Ascending aorta (tissue), 2 donors: ENCODE measurements at regions not wholly inside any gene's neighbourhood (a gene's known extent, or its start where the extent isn't known, plus 50 kb on each side); places are given as distances from the start of the nearest gene placed in this dataset.

ENCODE experiments used
- DNase-seq, 2 donors: peaks; one replicate each; pipeline ENCODE4 v3.0.0-alpha.2; 2019; ENCODE audit warnings: low spot score in 2 of 2
- H3K27ac ChIP-seq, 2 donors: fragments of 200-600 bp; sonication (generic); one replicate each; pipeline ENCODE4 v1.5.1; 2016 to 2017; ENCODE audit warnings: mild to moderate bottlenecking in 1 of 2
- H3K27me3 ChIP-seq: fragments of 200-600 bp; sonication (generic); one replicate; pipeline ENCODE4 v1.5.1; 2017
- H3K36me3 ChIP-seq, 2 donors: fragments of 200-600 bp; sonication (generic); one replicate each; pipeline ENCODE4 v1.5.1; 2016
- H3K4me1 ChIP-seq, 2 donors: fragments of 200-600 bp; sonication (generic); one replicate each; pipeline ENCODE4 v1.5.1; 2016 to 2017; ENCODE audit warnings: mild to moderate bottlenecking in 1 of 2
- H3K4me3 ChIP-seq, 2 donors: fragments of 200-600 bp; sonication (generic); one replicate each; pipeline ENCODE4 v1.5.1; 2016 to 2017; ENCODE audit warnings: mild to moderate bottlenecking in 1 of 2
- H3K9me3 ChIP-seq, 2 donors: fragments of 200-600 bp; sonication (generic); one replicate each; pipeline ENCODE4 v1.5.1; 2016
- intact Hi-C: fragments of 100-400 bp; cut with DNase I; formaldehyde crosslinking; loops from one replicate; pipeline ENCODE4 v1.15.1; 2023
- TF ChIP-seq, protein P1 (sequence below), 3 experiments: fragments of 200-600 bp in 2 of 3; fragments of 450-650 bp in 1 of 3; sonication (generic) in 2 of 3; IDR thresholded peaks; one replicate each; pipeline ENCODE4 v1.5.1; 2016 to 2019; ENCODE audit warnings: antibody characterized with exemption in 3 of 3, mild to moderate bottlenecking in 1 of 3, moderate library complexity in 1 of 3

DNA sequence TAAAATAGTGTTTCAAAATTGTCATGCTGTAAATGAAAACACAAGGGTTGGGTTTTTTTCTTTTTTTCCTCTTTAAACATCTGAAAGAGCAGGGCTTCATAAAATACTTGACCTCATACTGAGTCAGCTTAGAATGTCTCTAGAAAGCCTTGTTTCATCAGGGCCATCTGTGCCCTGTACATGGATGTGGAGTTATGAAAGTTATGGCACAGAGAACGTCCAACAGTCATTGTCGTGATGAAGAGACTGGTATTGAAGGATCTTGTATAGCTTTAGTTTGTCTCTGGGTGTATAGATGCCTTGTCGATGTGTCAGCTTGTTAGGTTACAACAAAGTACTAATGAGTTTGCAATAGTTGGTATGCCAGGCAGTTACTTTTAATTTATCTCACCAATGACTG lies 127.3 kb downstream of the FAM204A start:
- no peaks in the 10 kb centered on the region for H3K27me3 ChIP-seq
- no peak overlapping the region for H3K4me3 ChIP-seq
- no peak overlapping the region for H3K27ac ChIP-seq
- no peaks in the 10 kb centered on the region for H3K9me3 ChIP-seq
- no peaks in the 10 kb centered on the region for H3K36me3 ChIP-seq
- H3K4me1 ChIP-seq = no peaks in the 10 kb centered on the region
- TF ChIP-seq, protein P1, sequence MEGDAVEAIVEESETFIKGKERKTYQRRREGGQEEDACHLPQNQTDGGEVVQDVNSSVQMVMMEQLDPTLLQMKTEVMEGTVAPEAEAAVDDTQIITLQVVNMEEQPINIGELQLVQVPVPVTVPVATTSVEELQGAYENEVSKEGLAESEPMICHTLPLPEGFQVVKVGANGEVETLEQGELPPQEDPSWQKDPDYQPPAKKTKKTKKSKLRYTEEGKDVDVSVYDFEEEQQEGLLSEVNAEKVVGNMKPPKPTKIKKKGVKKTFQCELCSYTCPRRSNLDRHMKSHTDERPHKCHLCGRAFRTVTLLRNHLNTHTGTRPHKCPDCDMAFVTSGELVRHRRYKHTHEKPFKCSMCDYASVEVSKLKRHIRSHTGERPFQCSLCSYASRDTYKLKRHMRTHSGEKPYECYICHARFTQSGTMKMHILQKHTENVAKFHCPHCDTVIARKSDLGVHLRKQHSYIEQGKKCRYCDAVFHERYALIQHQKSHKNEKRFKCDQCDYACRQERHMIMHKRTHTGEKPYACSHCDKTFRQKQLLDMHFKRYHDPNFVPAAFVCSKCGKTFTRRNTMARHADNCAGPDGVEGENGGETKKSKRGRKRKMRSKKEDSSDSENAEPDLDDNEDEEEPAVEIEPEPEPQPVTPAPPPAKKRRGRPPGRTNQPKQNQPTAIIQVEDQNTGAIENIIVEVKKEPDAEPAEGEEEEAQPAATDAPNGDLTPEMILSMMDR (IDR thresholded peaks at IDR 0.05) = no peak
- no peak for DNase-seq
- intact Hi-C loops = no loop called here

DNA sequence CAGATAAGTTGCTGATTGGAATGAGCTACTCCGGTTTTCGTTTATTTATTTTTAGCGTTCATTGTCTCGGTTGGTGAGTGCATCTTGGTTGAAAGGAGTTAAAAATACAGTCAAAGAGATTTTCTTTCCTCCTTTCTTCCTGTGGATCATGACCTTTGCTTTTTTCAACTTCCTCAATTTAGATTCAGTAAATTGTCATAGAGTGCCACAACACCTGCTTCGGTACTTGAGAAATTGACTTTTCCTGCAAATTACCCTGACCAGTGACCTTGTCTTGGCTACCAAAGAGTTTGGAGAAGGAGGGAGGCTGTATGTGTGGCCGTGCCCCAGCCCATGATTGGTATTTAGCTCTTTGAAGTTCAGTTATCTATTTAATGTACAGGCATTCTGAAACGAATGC lies 128.7 kb downstream of the FAM204A start:
- H3K4me3 ChIP-seq = no peak overlapping the region
- intact Hi-C loops = no loop called here
- H3K36me3 ChIP-seq = no peaks in the 10 kb centered on the region
- no peak overlapping the region for H3K27ac ChIP-seq
- TF ChIP-seq, protein P1 (IDR thresholded peaks at IDR 0.05) = no peak
- no peaks in the 10 kb centered on the region for H3K27me3 ChIP-seq
- H3K4me1 ChIP-seq = no peaks in the 10 kb centered on the region
- H3K9me3 ChIP-seq = no peaks in the 10 kb centered on the region
- no peak for DNase-seq

DNA sequence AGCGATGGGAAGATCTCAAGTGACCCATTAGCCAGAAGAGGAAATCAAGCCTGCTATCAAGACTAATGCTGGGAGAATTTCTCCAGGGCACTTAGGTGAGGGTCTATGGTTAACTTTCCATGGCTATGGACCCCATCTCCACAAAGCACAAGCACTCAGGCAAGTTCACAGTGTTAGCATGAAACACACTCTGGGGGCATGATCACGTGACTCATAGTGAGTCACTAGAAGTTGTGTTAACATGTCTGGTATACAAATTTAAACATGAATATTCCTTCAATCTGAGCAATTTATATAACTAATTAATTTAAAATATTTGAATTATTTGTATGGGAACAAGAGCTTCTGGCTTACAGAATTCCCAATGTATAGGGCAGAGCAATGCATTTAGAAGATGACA lies 131.8 kb downstream of the FAM204A start:
- intact Hi-C loops = no loop called here
- TF ChIP-seq, protein P1 (IDR thresholded peaks at IDR 0.05) = no peak
- Histone ChIP-seq H3K27me3 (no peaks in the 10 kb centered on the region), H3K4me1 (no peaks in the 10 kb centered on the region), H3K4me3 (no peak overlapping the region), H3K36me3 (no peaks in the 10 kb centered on the region), H3K27ac (no peak overlapping the region), H3K9me3 (no peaks in the 10 kb centered on the region)
- DNase-seq = no peak

DNA sequence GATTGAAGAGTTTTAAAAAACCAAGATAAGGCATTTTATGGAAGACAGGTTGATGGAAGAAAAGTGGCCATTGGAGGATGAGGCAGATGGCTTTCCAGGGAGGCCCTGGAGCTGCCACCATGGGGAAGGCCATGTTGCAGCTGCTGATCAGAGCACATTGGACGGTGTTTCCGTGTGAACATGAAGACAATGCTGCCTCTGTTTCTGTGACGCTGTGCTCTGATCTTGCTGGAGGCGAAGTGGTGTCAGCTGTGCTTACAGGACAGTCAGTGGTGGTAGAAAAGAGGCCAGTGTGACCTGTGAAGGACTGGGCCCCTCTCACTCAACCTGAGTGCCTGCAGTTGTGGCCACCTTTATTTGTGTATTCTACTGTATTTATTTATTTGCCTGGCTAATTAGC lies 132.9 kb downstream of the FAM204A start:
- no peak overlapping the region for H3K27ac ChIP-seq
- no peaks in the 10 kb centered on the region for H3K36me3 ChIP-seq
- intact Hi-C loops = no loop called here
- TF ChIP-seq, protein P1 (IDR thresholded peaks at IDR 0.05) = no peak
- no peaks in the 10 kb centered on the region for H3K9me3 ChIP-seq
- H3K4me1 ChIP-seq = no peaks in the 10 kb centered on the region
- H3K27me3 ChIP-seq = no peaks in the 10 kb centered on the region
- no peak overlapping the region for H3K4me3 ChIP-seq
- DNase-seq = no peak

DNA sequence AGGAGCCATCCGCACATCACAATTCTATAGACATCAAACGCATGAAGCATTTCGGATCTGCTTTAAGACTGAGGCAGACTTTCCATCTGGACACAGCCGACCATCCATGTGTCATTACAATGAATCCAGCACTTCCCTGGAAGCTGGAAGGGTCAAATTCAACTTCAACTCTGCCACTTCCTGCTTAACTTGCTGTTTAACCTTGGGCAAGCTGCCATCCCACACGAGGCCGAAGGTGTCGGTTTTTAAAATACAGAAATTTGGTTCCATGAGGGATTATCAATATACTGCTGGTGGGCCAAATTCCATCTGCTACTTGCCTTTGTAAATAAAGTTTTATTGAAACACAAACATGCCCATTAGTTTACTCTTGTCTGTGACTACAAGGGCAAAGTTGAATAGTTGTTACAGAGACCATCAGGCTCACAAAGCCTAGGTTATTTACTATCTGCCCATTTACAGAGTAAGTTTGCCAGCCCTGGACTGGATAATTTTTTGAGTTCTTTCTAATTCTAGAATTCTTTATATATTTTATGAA lies 134.6 kb downstream of the FAM204A start:
- no peak overlapping the region for H3K27ac ChIP-seq
- intact Hi-C loops = no loop called here
- no peaks in the 10 kb centered on the region for H3K36me3 ChIP-seq
- H3K27me3 ChIP-seq = no peaks in the 10 kb centered on the region
- TF ChIP-seq, protein P1 (IDR thresholded peaks at IDR 0.05) = no peak
- H3K4me3 ChIP-seq = no peak overlapping the region
- H3K9me3 ChIP-seq = no peaks in the 10 kb centered on the region
- DNase-seq = no peak
- no peaks in the 10 kb centered on the region for H3K4me1 ChIP-seq
